CD14-positive monocyte (primary cell): ENCODE measurements at regions not wholly inside any gene's neighbourhood (a gene's known extent, or its start where the extent isn't known, plus 50 kb on each side); places are given as distances from the start of the nearest gene placed in this dataset.

Experiments
- DNase-seq, 3 donors: peaks; one replicate each; pipeline ENCODE4 v3.0.0-alpha.2; 2011 to 2022
- H2AFZ ChIP-seq: 2 replicates; pipeline ENCODE4 v1.6.0; 2012; ENCODE audit warnings: mild to moderate bottlenecking, low read depth, low read length, inconsistent platforms; ENCODE audit not compliant: insufficient read depth, poor library complexity, severe bottlenecking
- H3K27ac ChIP-seq, 2 donors: 1 replicate in 1 of 2; 2 replicates in 1 of 2; pipeline ENCODE4 v1.5.1; 2012 to 2013; ENCODE audit warnings: low read length in 2 of 2, control low read depth in 1 of 2, inconsistent platforms in 1 of 2, low read depth in 1 of 2, mild to moderate bottlenecking in 1 of 2
- H3K27me3 ChIP-seq, 2 donors: one replicate each; pipeline versions ENCODE4 v1.6.0 to v1.6.1; 2011 to 2013; ENCODE audit warnings: low read length in 2 of 2; ENCODE audit not compliant: control insufficient read depth in 2 of 2, insufficient read depth in 2 of 2
- H3K36me3 ChIP-seq, 2 donors: replicated peaks in 1 of 2; 1 replicate in 1 of 2; 2 replicates in 1 of 2; pipeline versions ENCODE4 v1.5.1 to v1.6.1; 2012 to 2013; ENCODE audit warnings: low read length in 2 of 2, control low read depth in 1 of 2, inconsistent platforms in 1 of 2, mild to moderate bottlenecking in 1 of 2; ENCODE audit not compliant: insufficient read depth in 2 of 2, control insufficient read depth in 1 of 2
- H3K4me1 ChIP-seq, 2 donors: 1 replicate in 1 of 2; 2 replicates in 1 of 2; pipeline versions ENCODE4 v1.5.1 to v1.6.1; 2012 to 2013; ENCODE audit warnings: low read length in 2 of 2, control low read depth in 1 of 2, inconsistent platforms in 1 of 2, mild to moderate bottlenecking in 1 of 2, moderate library complexity in 1 of 2; ENCODE audit not compliant: insufficient read depth in 2 of 2, control insufficient read depth in 1 of 2
- H3K4me2 ChIP-seq: replicated peaks from 2 replicates; pipeline ENCODE3; 2012; ENCODE audit warnings: low read length, moderate library complexity, mild to moderate bottlenecking; ENCODE audit not compliant: poor library complexity, severe bottlenecking; ENCODE audit errors: extremely low read depth
- H3K4me3 ChIP-seq, 3 experiments: fragments of 200-600 bp in 1 of 3; sonication (generic) in 1 of 3; replicated peaks in 1 of 3; 1 replicate in 2 of 3; 2 replicates in 1 of 3; pipeline ENCODE4 v1.5.1; 2011 to 2013; ENCODE audit warnings: low read length in 3 of 3, mild to moderate bottlenecking in 3 of 3, control low read depth in 2 of 3, low read depth in 2 of 3, inconsistent platforms in 1 of 3, moderate library complexity in 1 of 3
- H3K79me2 ChIP-seq: 2 replicates; pipeline ENCODE4 v1.6.0; 2012; ENCODE audit warnings: mild to moderate bottlenecking, control low read depth, inconsistent platforms, low read length, moderate library complexity; ENCODE audit not compliant: insufficient read depth
- H3K9ac ChIP-seq: 2 replicates; pipeline ENCODE4 v1.6.0; 2017; ENCODE audit warnings: low read length, mild to moderate bottlenecking; ENCODE audit not compliant: insufficient read depth, poor library complexity, severe bottlenecking
- H3K9me3 ChIP-seq, 2 donors: replicated peaks in 1 of 2; 1 replicate in 1 of 2; 2 replicates in 1 of 2; pipeline versions ENCODE4 v1.5.1 to v1.6.1; 2012 to 2013; ENCODE audit warnings: low read length in 2 of 2, control low read depth in 1 of 2; ENCODE audit not compliant: control insufficient read depth in 1 of 2, insufficient read depth in 1 of 2
- H4K20me1 ChIP-seq: 2 replicates; pipeline ENCODE4 v1.6.0; 2012; ENCODE audit warnings: mild to moderate bottlenecking, low read length, control low read depth, moderate library complexity; ENCODE audit not compliant: insufficient read depth
- H3K27ac Mint-ChIP-seq, 7 donors: one replicate each; pipeline ENCODE4 v1.8.0; 2020; ENCODE audit warnings: mild to moderate bottlenecking in 7 of 7, mixed read lengths in 7 of 7, moderate library complexity in 6 of 7, inconsistent platforms in 2 of 7
- H3K27me3 Mint-ChIP-seq, 3 donors: one replicate each; pipeline ENCODE4 v1.8.0; 2021 to 2022; ENCODE audit warnings: low read depth in 3 of 3, mild to moderate bottlenecking in 3 of 3, mixed read lengths in 3 of 3, moderate library complexity in 3 of 3, inconsistent platforms in 1 of 3
- H3K36me3 Mint-ChIP-seq, 2 donors: one replicate each; pipeline ENCODE4 v1.8.0; 2020; ENCODE audit warnings: mixed read lengths in 2 of 2, inconsistent platforms in 1 of 2, mild to moderate bottlenecking in 1 of 2
- H3K4me1 Mint-ChIP-seq: one replicate; pipeline ENCODE4 v1.8.0; 2020; ENCODE audit warnings: mild to moderate bottlenecking, mixed read lengths
- H3K4me3 Mint-ChIP-seq, 2 donors: one replicate each; pipeline ENCODE4 v1.8.0; 2020; ENCODE audit warnings: mild to moderate bottlenecking in 2 of 2, mixed read lengths in 2 of 2, moderate library complexity in 1 of 2
- H3K9me3 Mint-ChIP-seq, 7 donors: one replicate each; pipeline ENCODE4 v1.8.0; 2020 to 2022; ENCODE audit warnings: mixed read lengths in 7 of 7, mild to moderate bottlenecking in 6 of 7, moderate library complexity in 6 of 7, inconsistent platforms in 2 of 7
- CTCF ChIP-seq: fragments of 200-600 bp; IDR thresholded peaks from one replicate; pipeline ENCODE4 v1.8.0; 2022; ENCODE audit warnings: antibody characterized with exemption, mild to moderate bottlenecking
- WGBS: methylation state at CpG from one replicate; pipeline ENCODE4 v1.1.5; 2013; ENCODE audit warnings: missing lambda C conversion rate; ENCODE audit not compliant: insufficient coverage; 5-methylcytosine and 5-hydroxymethylcytosine counted together
- intact Hi-C, 2 donors: fragments of 100-400 bp; cut with micrococcal nuclease; formaldehyde crosslinking; loops; one replicate each; pipeline versions ENCODE4 v1.15.0 to v1.15.1; 2023

DNA sequence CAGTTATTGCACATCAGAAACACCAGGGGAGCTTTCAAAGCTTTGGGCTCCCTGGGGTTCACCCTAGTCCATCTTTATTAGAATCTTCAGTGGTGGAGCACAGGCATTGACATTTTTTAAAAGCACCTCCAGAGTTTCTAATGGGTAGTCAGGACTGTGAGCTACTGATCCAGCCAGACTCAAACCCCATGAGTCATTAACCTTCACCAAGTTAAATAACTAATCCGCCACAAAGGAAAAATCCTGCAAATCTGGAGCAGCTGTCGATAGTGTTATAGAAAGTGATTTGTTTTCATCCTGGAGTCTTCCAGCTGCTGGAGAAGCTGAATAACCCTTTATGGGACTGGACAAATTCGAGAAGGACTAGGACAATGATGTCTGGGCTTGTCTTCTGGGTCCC, 93.2 kb upstream of the PIRT start:
- Mint-ChIP-seq H3K27me3 (peaks cover 0 to 3% (median 0%) of the 10 kb centered on the region in 3 donors), H3K9me3 (peaks cover 0 to 8% (median 3%) of the 10 kb centered on the region in 7 donors), H3K27ac (no peak overlapping the region), H3K4me1 (no peaks in the 10 kb centered on the region), H3K36me3 (no peaks in the 10 kb centered on the region), H3K4me3 (no peak overlapping the region)
- no peaks in the 10 kb centered on the region for H3K4me1 ChIP-seq
- H2AFZ ChIP-seq, result no peak overlapping the region
- H3K36me3 ChIP-seq, result no peaks in the 10 kb centered on the region
- no peak overlapping the region for H3K9ac ChIP-seq
- no peaks in the 10 kb centered on the region for H3K9me3 ChIP-seq
- intact Hi-C loops, result no loop called here
- no peak overlapping the region for H3K27ac ChIP-seq
- H3K27me3 ChIP-seq, result no peaks in the 10 kb centered on the region
- H4K20me1 ChIP-seq, result no peaks in the 10 kb centered on the region
- no peaks in the 10 kb centered on the region for H3K79me2 ChIP-seq
- no peak for TF ChIP-seq CTCF
- no CpG with 5 or more reads among the region's 3 CpGs for WGBS
- no peak overlapping the region for H3K4me2 ChIP-seq
- H3K4me3 ChIP-seq, result no peak overlapping the region
- DNase-seq, result no peak

- no peaks in the 10 kb centered on the region for H3K36me3 Mint-ChIP-seq
- no CpG with 5 or more reads among the region's 2 CpGs for WGBS
- H3K9me3 ChIP-seq, result no peaks in the 10 kb centered on the region
- H3K36me3 ChIP-seq, result no peaks in the 10 kb centered on the region
- intact Hi-C loops, result no loop called here
- no peak overlapping the region for H2AFZ ChIP-seq
- peaks cover 0 to 3% (median 2%) of the 10 kb centered on the region in 3 donors for H3K27me3 Mint-ChIP-seq
- TF ChIP-seq CTCF, result no peak
- no peak overlapping the region for H3K4me3 Mint-ChIP-seq
- H4K20me1 ChIP-seq, result no peaks in the 10 kb centered on the region
- H3K27ac Mint-ChIP-seq, result no peak overlapping the region
- H3K9me3 Mint-ChIP-seq, result peaks cover 0 to 3% (median 0%) of the 10 kb centered on the region in 7 donors
- H3K4me2 ChIP-seq, result no peak overlapping the region
- no peaks in the 10 kb centered on the region for H3K4me1 ChIP-seq
- no peaks in the 10 kb centered on the region for H3K27me3 ChIP-seq
- no peak overlapping the region for H3K4me3 ChIP-seq
- H3K9ac ChIP-seq, result no peak overlapping the region
- H3K27ac ChIP-seq, result no peak overlapping the region
- no peaks in the 10 kb centered on the region for H3K4me1 Mint-ChIP-seq
- H3K79me2 ChIP-seq, result no peaks in the 10 kb centered on the region
- no peak for DNase-seq
Measured at GRCh38 chr17:10927712-10928111, 89.8 kb upstream of the PIRT start.
